GM12891 (cell line): ENCODE measurements at regions not wholly inside any gene's neighbourhood (a gene's known extent, or its start where the extent isn't known, plus 50 kb on each side); places are given as distances from the start of the nearest gene placed in this dataset.

ENCODE experiments used
- DNase-seq: peaks from one replicate; pipeline ENCODE4 v3.0.0; 2011; ENCODE audit warnings: low spot score; ENCODE audit not compliant: insufficient read length
- FAIRE-seq: peaks from 2 replicates; lab custom pipeline; 2011; peaks lifted over from hg19 to GRCh38; lab: Jason Lieb, UNC
- PAX5 ChIP-seq: IDR thresholded peaks from 2 replicates; pipeline ENCODE4 v1.6.1; 2011; ENCODE audit warnings: low read length, moderate library complexity, mild to moderate bottlenecking; ENCODE audit not compliant: insufficient read depth, severe bottlenecking
- POLR2A ChIP-seq: IDR thresholded peaks from 2 replicates; pipeline ENCODE4 v1.6.1; 2011; ENCODE audit warnings: low read depth, low read length, control low read depth
- POLR2AphosphoS5 ChIP-seq: IDR thresholded peaks from 2 replicates; pipeline ENCODE4 v1.6.1; 2011; ENCODE audit warnings: low read depth, low read length, control low read depth
- POU2F2 ChIP-seq: IDR thresholded peaks from 2 replicates; pipeline ENCODE4 v1.6.1; 2011; ENCODE audit warnings: low read depth, mild to moderate bottlenecking, control low read depth, low read length, moderate library complexity
- SPI1 ChIP-seq: IDR thresholded peaks from 2 replicates; pipeline ENCODE4 v1.6.1; 2011; ENCODE audit warnings: low read depth, low read length, control low read depth
- TAF1 ChIP-seq: IDR thresholded peaks from 2 replicates; pipeline ENCODE4 v1.6.1; 2011; ENCODE audit warnings: low read depth, low read length, control low read depth

DNA sequence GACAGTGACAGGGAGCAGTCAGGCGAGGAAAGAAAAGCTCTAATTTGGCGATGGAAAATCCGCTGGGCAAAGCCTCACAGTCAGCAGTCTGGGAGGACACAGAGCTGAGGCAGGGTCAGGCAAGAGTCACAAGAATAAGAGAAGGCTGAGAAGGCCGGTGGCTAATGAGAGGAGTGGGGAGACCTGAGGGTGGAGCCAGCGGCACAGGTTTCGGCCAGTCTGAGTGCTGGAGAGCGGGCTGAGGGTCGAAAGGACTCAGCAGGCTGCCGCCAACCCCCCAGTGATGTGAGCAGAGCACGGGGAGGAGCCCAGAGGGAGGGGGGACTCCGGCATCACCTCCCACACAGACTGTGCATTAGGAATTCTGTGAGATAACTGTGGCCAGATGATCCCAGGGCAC lies 500.6 kb upstream of the MYT1L start:
- TF ChIP-seq POU2F2: no peak
- TF ChIP-seq TAF1: no peak
- DNase-seq (no peak), FAIRE-seq (no peak)

DNA sequence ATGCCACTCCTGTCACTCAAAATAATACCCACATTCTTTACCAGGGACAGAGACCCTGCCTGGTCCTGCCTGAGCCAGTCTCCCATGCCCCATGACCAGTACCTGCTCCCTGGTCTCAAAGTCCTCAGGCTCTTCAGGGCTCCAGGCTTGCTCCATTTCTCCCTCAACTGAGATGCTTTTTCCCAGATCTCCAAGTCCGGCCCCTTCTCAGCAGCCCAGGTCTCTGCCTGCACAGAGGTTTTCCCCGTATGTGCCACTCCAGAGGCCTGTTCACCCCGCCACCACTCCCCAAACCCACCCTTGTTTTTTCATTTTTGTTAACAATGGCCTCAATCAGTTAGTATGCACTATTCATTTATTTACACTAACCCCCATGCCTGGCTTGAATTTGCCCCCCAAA lies 499.5 kb upstream of the MYT1L start:
- no peak for FAIRE-seq
- no peak for DNase-seq
- TF ChIP-seq PAX5 (no peak), POLR2AphosphoS5 (no peak)

DNA sequence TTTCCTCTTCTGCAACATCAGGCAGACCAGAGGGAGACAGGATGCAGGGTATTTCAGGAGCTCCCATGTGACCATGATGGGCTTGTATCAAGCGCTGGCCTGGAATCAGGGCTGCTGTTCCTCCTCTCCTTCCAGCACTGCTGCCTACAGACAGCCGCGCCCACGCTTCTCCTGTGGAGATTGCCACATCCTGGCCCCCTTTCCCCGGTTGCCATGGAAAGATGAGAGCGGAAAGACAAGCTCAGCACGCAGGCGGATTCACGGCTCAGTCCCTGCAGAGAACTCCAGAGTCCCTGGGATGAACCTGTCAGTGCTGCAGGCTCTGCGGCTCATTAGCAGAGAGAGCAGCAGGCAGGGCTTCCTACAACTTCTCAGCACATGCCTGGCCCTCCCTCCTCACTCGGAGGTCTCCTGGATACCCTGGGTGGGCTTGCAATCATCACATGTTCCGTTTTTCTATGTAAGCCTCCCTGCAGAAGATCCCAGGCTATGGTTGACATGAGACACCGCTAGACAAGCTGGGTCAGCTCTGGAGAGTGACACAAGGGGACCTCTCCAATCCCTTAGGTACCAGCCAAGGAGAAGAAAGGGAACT lies 497.8 kb upstream of the MYT1L start:
- no peak for TF ChIP-seq POLR2A
- TF ChIP-seq SPI1: no peak
- TF ChIP-seq POU2F2: no peak
- no peak for TF ChIP-seq POLR2AphosphoS5
- TF ChIP-seq PAX5: no peak
- TF ChIP-seq TAF1: no peak
- DNase-seq (no peak), FAIRE-seq (no peak)

DNA sequence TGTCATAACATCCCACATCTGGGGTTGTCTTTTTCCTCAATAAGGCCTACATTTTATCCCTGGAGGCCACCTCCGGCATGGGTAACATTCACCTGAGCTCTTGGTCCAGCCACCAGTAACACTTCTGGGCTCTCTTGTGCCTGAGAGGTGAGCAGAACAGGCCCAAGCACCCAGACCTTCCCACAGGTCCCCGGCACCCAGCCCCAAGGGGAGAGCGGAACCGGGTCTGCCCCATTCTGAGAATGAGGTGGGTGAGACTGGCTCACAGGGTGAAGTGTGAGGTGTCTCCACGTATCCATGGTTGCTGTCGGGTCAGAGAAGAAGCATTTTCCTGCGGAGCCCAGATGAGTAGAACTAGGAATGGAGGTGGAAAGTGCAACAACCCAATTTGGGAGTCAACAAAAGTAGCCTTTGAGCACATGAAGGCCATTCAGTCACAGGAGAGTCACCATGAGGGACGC lies 496.7 kb upstream of the MYT1L start:
- DNase-seq (no peak), FAIRE-seq (no peak)
- TF ChIP-seq TAF1: no peak
- TF ChIP-seq PAX5: no peak
- no peak for TF ChIP-seq POLR2A
- TF ChIP-seq POU2F2: no peak
- no peak for TF ChIP-seq SPI1
- TF ChIP-seq POLR2AphosphoS5: no peak

DNA sequence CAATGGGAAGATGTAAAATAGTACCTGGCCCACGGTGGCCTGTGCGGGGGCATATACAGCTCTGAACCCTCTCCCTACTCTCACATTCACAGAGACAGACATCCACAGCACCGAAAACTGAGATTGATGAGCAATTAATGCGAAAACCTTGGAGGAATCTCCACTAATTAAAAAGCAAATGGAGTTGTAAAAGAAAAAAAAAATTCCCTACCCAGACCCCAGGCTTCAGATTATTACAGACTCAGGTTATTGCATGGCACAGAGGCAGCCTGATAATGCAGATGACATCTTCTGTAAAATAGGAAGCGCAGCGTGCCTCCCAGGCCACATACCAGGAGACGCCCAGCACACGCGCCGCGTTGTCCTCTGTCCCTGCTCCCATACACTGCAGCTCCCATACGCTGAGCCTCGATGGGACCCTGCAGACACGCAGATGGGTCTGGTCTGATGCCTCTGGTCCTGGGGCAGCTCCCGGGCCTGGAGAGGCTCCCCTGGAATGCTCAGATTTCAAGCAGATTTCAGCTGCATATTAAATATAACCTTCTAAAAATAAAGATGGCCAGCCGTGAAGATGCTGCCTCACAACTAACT lies 496.1 kb upstream of the MYT1L start:
- TF ChIP-seq POLR2A (no peak), TAF1 (no peak), PAX5 (no peak), POLR2AphosphoS5 (no peak), POU2F2 (no peak), SPI1 (no peak)
- DNase-seq (no peak), FAIRE-seq (no peak)

DNA sequence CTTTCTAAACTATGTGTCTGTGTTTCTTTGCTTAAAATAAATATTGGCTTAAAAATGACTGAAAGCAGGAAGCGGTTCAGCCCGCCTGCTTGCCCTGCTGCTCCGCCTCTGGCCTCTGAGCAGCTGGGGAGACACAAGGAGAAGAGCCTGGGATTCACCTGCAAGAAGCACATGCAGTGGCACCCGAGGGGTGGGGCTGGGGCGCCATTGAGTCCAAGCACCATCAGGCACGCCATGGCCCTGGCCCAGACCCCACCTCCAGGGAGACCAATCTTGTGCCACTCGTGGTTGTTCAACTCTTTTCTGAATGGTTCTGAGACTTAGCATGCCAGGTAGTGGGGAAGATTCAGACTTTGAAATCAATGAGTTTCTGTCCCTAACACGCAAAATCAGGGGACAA lies 495.5 kb upstream of the MYT1L start:
- FAIRE-seq: no peak
- TF ChIP-seq POLR2AphosphoS5: no peak
- no peak for TF ChIP-seq POU2F2
- no peak for TF ChIP-seq PAX5
- no peak for TF ChIP-seq SPI1
- TF ChIP-seq TAF1: no peak
- TF ChIP-seq POLR2A: no peak
- no peak for DNase-seq

DNA sequence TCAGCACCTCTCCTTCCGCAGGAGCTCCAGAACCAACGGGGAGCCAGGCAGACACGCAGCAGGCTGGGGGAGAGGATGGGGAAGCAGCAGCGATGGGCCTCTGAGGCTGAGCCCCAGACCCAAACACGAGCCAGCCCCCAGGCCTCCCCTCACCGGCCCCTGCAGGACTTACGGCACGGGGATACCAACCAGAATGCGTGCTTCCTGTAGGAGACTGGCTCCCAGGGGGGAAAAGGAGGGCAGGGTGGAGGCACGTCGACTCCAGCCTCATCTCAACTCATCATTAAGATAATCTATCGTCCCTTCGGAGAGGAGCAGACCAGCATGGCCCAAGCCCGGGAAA lies 495.1 kb upstream of the MYT1L start:
- no peak for DNase-seq

DNA sequence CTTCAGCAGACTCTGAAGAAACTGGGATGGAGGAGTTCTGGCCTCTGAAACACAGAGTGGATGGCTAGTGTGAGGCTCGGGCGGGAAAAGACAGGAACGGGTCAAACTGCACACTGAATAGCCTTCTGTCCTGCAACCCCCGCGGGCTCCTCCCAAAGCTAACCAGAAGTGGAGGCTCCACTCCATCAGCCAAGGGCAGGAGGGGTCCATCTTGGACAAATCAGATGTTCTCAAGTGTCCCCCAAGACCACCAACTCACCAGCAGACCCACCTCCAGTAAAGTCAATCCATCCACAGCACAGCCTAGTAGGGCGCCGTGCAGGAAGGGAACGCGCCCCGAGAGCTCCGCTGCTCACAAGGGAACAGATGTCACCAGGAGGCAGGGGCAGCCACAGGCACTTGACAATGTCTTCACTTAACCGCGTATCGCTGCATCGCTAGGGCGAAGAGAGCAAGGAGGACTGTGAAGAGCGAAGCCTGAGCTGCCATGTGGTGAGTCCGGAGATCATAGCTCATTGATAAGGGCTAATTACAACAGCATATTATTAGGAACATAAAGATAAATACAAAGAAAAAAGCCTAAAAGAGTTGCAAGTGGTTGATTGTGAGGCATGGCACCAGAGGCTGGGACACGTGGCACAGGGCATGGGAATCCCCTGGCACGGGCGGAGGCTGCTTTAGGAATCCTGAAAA lies 494.6 kb upstream of the MYT1L start:
- no peak for FAIRE-seq
- DNase-seq: no peak
- TF ChIP-seq POU2F2 (no peak), TAF1 (no peak), SPI1 (no peak), POLR2AphosphoS5 (no peak), PAX5 (no peak), POLR2A (no peak)

More for the DNA sequence above, 495.1 kb upstream of the MYT1L start:
- TF ChIP-seq SPI1 (no peak), POLR2AphosphoS5 (no peak), POLR2A (no peak), PAX5 (no peak), POU2F2 (no peak), TAF1 (no peak)
- FAIRE-seq: no peak

DNA sequence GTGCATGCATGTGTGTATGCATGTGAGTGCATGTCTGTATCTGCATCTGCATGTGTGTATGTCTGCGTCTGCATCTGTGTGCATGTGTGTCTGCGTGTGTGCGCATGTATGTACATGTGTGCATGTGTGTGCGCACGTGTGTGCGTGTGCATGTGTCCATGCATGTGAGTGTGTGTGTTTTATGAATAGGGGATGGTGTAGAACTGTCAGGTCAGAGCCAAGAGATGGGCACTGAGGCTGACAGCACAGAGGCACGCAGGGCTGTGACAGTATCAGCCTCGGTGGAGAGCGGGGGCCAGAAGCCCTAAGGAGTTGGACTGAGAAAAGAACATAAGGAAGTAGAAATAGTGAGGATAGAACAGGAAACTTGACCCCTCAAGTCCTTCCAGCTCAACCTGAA lies 494.0 kb upstream of the MYT1L start:
- no peak for TF ChIP-seq PAX5
- no peak for TF ChIP-seq POLR2A
- TF ChIP-seq POU2F2: no peak
- no peak for TF ChIP-seq SPI1
- no peak for TF ChIP-seq POLR2AphosphoS5
- no peak for TF ChIP-seq TAF1
- FAIRE-seq: no peak

More for the DNA sequence above, 494.0 kb upstream of the MYT1L start:
- DNase-seq: no peak
